EH (cell line): ENCODE measurements at regions not wholly inside any gene's neighbourhood (a gene's known extent, or its start where the extent isn't known, plus 50 kb on each side); places are given as distances from the start of the nearest gene placed in this dataset.
"Not testable (repeated sequence)": the region's sequence is repeated elsewhere in the genome, so short reads cannot be mapped to it uniquely, and the experiment has no call there.

Experiments used
- DNase-seq: peaks from one replicate; pipeline ENCODE4 v3.0.0-alpha.2; 2015; ENCODE audit warnings: low read depth

DNA sequence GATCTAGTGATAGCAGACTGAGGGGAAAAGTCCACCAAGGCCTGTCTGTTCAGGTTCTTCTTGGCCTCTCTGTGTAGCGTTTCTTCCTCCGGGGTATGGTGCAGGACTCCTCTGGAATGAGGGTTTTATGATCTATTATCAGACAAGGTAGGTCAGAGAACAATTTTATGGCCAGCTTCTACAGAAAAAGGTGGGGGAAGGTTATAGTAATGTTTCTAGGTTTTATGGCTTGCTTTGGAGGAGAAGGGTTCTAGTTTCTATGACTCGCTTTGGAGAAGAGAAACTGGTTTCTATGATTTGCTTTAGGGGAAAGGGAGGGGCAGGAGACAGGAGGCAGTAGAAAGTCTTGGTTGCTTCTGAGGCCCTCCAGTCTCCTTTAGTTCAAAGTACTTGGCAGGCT is 144.8 kb upstream of the LAMA2 start:
- no peak for DNase-seq

DNA sequence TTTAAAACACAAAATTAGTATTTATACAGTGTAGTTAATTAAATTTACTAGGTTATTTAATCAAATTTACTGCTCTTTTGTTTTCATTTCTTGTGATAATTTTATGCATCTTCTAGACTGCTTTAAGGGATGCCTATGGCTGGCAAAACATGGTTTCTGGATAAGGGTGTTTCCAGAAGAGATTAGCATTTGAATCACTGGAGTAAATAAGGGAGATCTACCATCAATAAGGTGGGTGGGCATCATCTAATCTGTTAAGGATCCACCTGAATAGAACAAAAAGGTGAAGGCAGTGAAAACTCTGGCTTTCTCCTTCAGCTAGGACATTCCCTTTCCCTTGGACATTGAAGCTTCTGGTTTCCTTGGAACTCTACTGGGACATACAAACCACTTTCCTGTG is 146.2 kb upstream of the LAMA2 start:
- no peak for DNase-seq

DNA sequence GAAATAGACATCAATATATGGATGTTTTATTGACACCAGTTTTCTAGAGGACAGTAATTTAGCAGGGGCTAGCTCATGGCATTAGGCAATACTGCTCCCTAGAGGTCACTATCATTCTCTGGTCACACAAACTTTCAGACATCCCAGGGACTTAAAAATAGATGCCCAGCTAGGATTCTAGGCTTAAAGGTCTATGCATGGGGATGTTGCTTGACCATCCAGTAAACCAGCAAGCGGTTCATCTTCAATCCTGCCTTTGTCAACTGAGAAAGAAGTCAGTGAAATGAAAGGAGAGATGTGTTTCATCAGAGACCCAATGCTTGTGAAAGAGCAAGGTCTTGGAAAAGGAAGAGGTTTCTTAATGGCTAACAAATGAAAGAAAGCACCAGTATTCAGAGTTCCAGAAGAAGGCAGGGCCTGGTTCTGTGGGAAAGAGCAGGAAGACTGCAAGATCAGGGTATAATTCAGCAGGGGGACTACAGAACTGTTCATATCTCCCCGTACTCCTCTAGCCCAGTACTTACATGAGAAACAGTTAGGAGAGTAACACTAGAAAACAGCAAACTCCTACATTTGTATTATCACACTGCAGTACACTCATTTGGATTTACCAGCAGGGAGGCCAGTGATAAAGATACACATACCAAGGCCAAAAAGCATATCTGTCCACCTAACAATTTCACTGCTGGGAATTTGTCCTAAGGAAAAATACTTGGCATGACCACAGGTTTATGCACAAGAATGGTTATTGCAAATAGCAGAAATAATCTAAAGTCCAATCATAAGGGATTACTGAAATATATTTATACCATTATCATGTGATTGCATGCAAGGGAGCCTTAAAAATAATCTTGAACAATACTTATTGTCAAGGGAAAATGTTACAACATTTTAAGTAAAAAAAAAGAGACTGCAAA is 151.4 kb upstream of the LAMA2 start:
- DNase-seq: peak; percentile 69

DNA sequence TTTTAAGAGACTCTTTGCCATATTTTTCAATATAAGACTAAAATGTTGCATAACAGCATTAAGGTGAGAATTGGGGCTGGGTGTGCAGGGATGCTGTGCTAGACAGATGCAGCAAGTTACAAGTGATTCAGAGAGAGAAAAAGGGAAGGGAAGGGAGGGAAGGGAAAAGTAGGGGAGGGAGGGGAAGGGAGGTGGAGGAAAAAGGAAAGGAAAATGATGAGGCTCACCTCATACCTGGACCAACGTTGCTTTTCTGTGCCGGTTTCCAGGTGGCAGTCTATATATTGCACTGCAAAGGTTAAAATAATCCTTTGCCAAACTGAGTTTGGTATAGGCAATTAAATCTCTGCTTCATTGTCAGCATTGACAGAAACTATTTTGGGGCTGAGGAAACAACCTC is 155.4 kb upstream of the LAMA2 start:
- DNase-seq: no peak

DNA sequence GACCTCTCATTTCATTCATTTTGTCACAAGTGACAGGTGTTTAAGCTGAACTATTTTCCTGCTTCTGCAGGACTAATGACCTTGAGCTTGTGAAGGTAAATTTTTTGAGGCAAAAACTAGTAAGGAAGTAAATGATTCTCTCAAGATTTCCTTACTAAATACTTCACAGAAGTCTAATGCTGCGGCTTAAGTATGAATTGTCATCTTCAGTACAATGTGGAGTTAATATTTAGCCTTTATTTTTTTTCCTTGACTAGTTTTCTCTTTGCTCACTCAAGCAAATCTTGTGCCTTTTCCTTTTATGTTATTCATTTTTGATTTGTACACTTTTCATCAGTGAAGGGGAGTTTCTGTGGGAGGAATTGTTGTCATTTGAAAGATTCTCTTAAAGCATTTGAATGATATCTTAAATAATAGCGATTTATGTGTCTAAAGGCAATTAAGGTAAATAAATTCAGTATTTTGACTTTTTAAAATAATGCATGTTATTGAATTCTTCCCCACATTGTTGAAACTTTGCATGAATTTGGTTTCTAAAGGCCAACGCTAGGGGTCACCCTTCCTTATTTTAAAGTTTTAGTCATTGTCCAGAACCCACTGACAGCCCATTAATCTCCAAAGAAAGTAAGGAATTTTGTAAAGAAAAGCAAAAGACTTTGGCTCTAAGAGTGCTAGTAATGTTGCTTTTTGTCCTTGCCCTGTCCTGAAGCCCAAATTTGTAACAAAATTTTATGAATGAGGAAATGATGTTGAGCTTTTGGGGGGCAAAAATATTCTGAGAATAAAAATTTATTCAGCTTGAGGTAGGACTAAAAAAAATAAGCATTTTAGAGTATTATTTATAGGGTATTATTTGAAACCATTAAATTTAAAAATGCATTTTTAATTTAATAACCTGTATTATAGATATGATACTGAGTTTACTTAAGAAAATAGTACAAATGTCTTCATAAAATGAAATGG is 157.4 kb upstream of the LAMA2 start:
- peak; percentile 57 for DNase-seq

DNA sequence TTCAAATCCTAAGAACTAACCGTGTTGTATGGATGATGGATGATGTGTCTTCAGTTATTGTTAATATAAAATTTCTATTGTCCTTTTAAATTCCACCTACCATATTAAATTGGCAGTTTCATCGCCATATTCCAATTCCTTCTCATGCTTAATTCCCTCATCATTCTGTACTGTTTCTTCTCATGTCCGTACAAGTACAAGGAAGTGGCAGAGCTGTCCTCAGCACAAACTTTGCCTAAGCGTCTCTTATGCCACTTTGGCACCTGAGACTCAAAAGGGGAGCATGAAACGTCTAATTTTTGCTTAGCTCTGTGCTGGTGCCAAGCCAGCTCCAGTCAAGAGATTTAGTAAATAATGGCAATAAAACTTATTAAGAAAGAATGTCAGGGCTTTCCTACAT is 158.2 kb upstream of the LAMA2 start:
- DNase-seq: no peak

DNA sequence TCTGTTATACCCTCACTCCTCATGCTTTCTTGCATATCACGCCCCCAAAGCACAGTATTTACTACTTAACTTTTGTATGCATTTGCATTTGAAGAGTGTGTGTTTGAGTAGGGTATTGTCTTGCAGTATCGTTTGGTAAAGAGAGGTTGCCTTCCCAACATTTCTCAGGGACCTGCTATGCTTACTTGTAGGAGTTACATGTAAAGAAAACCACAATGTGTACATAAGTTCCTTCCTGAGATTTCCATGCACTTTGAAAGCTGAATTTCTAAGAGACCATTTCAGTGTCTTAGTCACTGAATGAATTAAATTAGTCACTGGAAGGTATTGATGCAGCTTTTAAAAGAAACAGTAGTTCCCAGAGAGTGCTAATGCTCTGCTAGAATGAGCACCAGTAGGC is 159.3 kb upstream of the LAMA2 start:
- peak; percentile 35 for DNase-seq

DNA sequence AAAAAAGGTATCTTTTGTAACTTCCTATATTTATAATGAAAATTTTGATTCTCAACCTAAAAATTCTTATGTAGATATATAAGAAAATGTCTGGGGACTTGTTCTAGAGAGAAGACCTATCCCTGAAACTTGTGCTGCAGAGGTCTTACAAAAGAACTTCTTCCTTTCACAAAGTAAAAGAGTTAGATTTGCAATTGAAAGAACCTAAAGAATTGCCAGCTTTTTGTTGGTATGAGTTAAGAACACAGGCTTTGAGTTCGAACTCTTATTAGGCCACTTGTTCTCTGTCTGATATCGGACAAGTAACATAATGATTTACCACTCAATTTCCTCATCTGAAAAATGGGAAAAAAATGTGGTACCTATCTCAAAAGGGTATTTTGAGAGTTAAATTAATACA is 162.0 kb upstream of the LAMA2 start:
- DNase-seq: no peak

DNA sequence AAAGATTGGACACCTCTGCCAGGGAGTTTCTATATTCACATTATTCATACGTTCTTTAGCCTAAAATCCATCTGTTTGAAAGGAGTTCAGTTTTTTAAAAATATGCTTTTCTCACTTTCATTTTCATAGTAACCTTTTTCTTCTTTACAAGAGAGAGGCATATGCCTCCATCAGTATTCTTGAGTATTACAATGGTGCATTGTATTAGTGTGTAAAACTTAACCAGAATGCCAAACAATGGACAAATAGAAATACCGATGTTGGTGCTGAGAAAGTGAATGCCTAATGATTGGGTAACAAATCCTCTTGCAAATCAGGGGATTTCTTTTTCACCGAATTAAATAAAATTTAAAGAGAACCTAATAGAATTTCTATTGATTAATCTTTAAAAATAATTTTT is 163.2 kb upstream of the LAMA2 start:
- DNase-seq: no peak

DNA sequence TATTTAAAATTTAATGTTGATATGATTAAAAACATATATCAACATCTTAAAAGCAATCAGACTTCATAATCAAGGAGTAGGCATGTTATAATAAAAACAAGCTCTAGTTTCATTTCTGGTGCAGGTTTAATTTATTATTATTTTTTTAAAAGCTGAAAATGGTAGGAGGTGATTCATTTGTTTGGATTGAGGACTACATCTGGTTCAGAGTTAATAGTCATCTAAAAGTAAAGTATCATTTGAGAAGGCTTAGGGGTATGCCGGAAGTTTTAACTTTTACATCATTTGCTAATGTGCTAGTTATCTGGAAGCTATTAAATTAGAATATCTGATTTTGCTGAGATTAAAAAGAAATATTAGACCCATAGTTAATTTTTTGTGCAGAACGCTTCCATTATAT is 169.5 kb upstream of the LAMA2 start:
- peak; percentile 74 for DNase-seq

DNA sequence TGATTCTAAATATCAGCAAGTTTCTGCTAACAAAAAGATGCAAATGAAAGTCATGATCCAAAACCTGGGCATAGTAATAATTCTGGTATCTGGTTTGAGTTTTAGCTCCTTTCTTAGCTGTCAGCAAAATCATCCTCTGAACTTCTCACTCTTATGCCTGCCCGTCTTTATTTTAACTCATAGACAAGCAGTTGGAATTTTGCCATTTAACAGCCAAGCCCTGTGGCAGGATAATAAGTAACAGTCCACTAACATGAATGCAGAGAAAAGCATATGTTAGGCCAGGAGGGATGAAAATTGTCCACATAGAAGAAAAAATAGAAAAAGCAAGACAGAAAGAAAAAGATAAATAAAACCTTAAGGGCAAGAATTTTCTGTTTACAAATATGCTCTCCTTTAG is 170.0 kb upstream of the LAMA2 start:
- DNase-seq: peak; percentile 10

DNA sequence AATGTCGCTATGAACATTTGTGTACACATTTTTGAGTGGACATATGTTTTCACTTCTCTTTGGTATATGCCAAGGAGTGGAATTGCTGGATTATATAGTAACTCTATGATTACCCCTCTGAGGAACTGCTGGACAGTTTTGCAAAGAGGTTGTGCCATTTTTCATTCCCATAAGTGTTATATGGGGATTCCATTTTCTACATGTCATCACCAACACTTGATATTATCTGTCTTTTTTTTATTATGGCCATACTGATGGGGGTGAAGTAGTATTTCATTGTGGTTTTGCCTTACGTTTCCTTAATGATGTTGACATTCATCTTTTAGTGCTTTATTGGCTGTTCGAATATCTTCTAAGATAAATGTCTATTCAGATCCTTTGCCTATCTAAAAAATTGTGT is 171.8 kb upstream of the LAMA2 start:
- DNase-seq: peak; percentile 59

DNA sequence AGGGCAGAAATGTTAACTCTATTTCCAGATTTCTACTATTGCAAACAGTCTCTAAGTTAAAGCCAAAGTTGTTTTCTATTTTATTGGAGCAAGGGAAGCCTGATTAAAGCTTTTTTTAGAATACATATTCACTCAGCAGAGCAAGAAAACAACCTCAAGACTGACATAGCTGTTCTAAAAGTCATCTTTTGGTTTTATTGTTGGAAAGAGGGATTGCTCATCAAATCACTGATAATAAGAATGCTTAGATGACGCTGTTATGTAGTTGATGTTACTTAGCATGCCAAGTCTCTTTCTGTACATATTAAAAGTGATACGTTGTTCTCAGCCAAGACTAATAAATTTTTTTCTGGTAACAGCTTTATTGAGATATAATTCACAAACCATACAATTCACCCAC is 172.6 kb upstream of the LAMA2 start:
- peak; percentile 85 for DNase-seq

DNA sequence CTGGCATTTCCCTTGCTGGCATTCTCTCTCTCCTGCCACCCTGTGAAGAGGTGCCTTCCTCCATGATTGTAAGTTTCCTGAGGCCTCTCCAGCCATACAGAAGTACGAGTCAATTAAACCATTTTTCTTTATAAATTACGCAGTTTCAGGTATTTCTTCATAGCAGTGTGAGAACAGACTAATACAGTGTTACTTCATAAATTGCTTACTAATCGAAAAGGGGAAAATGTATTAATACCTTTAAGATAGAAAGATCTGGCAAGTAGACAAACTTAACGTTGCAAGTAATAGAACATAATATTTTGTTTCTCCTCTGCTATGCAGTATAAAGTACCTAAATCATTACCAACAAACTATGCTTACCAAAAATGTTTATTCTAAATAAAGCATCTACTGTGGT is 178.3 kb upstream of the LAMA2 start:
- DNase-seq: no peak

DNA sequence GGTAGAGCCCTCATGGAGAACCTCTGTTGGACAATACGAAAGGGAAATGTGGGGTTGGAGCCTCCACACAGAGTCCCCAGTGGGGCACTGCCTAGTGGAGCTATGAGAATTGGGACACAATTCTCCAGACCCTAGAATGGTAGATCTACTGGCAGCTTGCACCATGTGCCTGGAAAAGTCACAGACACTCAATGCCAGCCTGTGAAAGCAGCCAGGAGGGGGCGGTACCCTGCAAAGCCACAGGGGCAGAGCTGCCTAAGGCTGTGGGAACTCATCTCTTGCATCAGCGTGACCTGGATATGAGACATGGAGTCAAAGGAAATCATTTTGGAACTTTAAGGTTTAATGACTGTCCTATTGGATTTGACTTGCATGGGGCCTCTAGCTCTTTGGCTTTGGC is 179.1 kb upstream of the LAMA2 start:
- not testable (repeated sequence) for DNase-seq

DNA sequence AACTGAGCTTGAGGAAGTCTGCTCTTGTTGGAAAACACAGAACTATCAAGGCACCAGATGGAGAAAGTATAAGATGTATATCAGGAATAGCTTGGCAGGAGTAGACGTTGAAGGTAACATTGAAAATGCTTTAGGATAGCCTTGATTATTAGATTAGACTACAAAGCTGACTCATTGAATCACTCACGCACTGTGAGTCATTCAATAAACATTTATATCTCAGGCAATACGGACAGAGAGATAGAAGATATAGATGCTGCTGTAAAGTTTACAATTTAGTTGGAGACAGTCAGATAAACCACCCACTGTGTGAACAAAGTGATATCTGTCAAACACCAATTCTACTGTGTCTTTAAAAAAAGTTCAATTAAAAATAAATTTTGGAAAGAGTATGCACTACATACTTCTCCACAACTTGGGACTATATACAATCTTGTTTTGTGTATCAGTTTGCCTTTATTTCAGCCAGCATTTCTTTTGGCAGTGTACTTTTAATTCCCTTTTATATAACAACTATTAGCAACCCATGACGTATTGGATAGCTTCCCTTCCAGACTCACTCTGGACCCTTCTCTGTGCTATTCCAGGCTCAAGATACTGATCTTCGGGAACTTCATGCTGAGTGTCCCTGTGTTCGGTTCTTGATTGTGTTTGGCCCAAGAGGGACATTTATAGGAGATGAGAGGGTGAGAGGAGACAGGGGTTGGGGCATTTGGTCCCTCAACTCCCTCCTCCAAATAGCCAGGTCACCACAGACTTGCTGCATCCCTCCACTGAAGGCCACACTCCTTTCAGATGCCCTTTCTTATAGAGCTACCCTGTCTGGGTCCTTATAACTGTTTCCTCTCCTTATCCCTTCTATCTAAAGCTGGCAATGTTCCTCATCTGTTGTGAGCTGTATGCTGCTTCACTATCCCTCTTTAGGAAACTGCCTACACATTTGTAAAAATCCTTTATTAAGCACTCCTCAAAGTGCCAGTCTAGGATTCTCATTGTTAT is 176.6 kb upstream of the PTPRK start:
- DNase-seq: peak; percentile 84

DNA sequence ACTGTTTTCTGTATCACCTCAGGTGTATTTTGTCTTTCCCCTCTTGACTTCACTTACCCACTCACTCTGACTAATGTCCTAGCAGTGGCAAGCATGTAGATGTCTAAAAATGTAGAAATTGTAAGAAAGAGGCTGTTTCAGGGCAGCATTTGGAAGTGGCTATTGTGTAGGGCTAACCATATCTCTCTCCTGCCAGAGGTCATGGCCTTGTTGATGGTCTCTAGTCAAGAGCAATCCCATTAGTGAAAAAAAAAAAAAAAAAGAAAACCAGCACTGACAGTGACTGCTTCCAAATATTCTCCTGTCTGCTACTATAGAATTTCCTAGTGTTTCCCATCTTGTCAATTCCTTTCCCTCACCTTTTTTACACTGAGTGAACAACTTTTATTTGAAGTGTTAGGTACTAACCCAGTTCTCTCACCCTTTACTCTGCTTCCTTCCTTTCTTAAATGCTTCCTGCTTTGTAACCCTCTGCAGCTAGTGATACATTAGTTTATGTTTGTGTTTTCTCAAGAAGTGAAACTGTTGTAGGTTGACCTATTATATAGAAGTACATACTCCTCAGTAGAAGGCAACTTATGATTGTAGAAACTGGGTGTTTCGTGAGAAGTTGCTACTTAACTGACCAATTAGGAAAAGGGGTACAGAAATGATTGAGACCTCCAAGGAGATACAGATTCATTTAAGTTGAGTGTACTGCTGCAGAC is 174.1 kb upstream of the PTPRK start:
- DNase-seq: no peak

DNA sequence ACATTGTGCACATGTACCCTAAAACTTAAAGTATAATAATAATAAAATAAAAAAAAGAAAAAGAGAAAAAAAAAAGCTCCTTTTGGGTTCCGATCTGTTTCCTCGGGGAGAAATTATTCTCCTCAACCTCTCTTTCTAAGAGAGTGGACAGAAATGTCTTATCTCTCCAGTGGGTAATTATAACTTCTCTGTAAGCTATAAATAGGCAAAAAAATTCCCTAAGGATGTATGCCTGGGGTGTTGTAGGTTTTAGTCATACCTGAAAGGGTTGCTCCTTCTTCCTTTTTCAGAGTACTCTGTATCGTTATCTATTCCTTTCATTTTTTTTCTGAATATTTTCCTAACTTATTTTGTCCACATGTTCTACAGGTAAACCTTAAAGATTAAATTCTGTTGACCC is 169.7 kb upstream of the PTPRK start:
- no peak for DNase-seq

DNA sequence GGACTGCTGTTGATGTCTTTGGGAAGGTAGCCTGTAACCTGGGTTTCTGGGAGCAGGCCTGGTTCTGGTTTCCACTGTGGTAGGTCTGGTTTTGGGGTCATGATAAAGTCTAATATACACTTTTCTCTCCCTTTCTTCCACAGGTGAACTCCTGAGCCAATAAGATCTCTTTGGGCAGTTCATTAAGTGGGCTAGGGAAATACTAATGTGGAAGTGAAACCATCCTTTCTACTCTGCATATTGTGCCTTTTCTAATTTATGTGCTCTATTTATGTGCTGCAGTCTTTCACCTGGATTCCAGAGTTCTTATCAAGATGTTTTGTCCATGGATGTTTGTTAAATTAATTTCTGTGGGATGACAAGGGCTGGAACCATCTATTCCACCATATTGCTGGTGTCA is 165.7 kb upstream of the PTPRK start:
- DNase-seq: no peak

DNA sequence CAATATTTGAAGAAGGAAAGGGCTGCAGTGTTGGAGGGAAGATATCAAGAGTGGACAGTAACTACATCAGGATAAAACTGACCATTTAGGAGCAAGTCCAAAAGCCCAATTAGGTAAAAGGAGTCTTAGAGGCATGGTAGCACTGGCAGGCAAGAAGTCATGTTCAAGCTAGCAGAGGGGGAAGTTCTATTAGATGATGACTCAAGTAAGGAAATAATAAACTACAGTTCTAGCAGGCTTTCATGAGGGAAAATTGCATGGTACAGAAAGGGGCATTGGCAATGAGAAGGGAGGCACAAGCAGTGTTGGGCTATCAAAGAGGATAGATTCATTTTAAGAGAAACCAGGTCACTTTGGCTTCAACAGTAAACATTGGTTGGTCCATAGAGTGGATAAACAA is 156.1 kb upstream of the PTPRK start:
- no peak for DNase-seq

DNA sequence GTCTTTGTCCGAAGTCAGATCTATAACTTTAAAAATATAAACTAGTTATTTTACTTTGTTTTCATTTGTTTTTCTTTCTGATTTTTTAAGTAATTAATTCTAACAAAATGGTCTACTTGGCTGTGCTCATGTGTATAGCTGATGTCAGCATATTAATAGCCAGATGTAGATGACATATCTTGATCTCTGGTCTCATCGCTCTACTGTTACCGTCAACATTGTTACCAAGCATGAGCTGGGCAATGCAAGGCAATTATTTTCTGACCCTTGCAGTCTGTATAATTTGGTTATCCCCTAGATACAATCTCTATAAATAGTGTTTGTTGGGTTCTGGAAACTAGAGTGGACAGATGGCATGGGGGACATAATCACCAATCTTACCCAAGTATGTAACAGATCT is 151.6 kb upstream of the PTPRK start:
- no peak for DNase-seq
